WI38 (cell line): ENCODE measurements at regions not wholly inside any gene's neighbourhood (a gene's known extent, or its start where the extent isn't known, plus 50 kb on each side); places are given as distances from the start of the nearest gene placed in this dataset.

Experiments used
- H3K4me3 ChIP-seq: 2 replicates; pipeline ENCODE4 v1.5.1; 2011; ENCODE audit warnings: low read depth, mild to moderate bottlenecking, control low read depth, low read length
- CTCF ChIP-seq: IDR thresholded peaks from 2 replicates; pipeline ENCODE4 v1.5.1; 2012; ENCODE audit warnings: low read depth, mild to moderate bottlenecking, control low read depth, low read length

GRCh38 chr12:19940267-19940666 is 428.1 kb upstream of the PDE3A start:
- no peak for TF ChIP-seq CTCF

GRCh38 chr12:19941096-19941495 is 427.2 kb upstream of the PDE3A start:
- TF ChIP-seq CTCF = no peak

More at GRCh38 chr12:19940267-19940666, 428.1 kb upstream of the PDE3A start:
- no peak overlapping the region for H3K4me3 ChIP-seq

GRCh38 chr12:19945559-19946435 is 422.5 kb upstream of the PDE3A start:
- H3K4me3 ChIP-seq = no peak overlapping the region
- no peak for TF ChIP-seq CTCF

More at GRCh38 chr12:19941096-19941495, 427.2 kb upstream of the PDE3A start:
- no peak overlapping the region for H3K4me3 ChIP-seq

GRCh38 chr12:19946550-19946949 is 421.8 kb upstream of the PDE3A start:
- no peak overlapping the region for H3K4me3 ChIP-seq
- TF ChIP-seq CTCF = no peak

GRCh38 chr12:19947344-19947743 is 421.0 kb upstream of the PDE3A start:
- H3K4me3 ChIP-seq = no peak overlapping the region
- TF ChIP-seq CTCF = no peak

GRCh38 chr12:19951664-19952063 is 416.7 kb upstream of the PDE3A start:
- TF ChIP-seq CTCF = no peak
- H3K4me3 ChIP-seq = no peak overlapping the region

GRCh38 chr12:19953734-19954133 is 414.6 kb upstream of the PDE3A start:
- no peak overlapping the region for H3K4me3 ChIP-seq
- no peak for TF ChIP-seq CTCF
